ENCODE measurements at regions not wholly inside any gene's neighbourhood (a gene's known extent, or its start where the extent isn't known, plus 50 kb on each side); places are given as distances from the start of the nearest gene placed in this dataset.
A peak's percentile ranks its signal among the peaks of the same experiment; 100 is the strongest.
"Not testable (repeated sequence)": the region's sequence is repeated elsewhere in the genome, so short reads cannot be mapped to it uniquely, and the experiment has no call there.

- no peak for DNase-seq
Observed at GRCh38 chrX:65879977-65880799, 159.7 kb downstream of the VSIG4 start.

- DNase-seq, result no peak
Observed at GRCh38 chrX:65878456-65878855, 161.4 kb downstream of the VSIG4 start.

- DNase-seq, result no peak
Observed at GRCh38 chrX:65877953-65878352, 161.9 kb downstream of the VSIG4 start.

- DNase-seq, result not testable (repeated sequence)
Observed at GRCh38 chrX:65875614-65876013, 164.3 kb downstream of the VSIG4 start.

- no peak for DNase-seq
Observed at GRCh38 chrX:65874765-65875164, 165.1 kb downstream of the VSIG4 start.

- no peak for DNase-seq
Observed at GRCh38 chrX:65874110-65874509, 165.8 kb downstream of the VSIG4 start.

- DNase-seq, result no peak
Observed at GRCh38 chrX:65873385-65873784, 166.5 kb downstream of the VSIG4 start.

- DNase-seq, result no peak
Observed at GRCh38 chrX:65871671-65872311, 168.1 kb downstream of the VSIG4 start.

- not testable (repeated sequence) for DNase-seq
Observed at GRCh38 chrX:65870544-65870943, 169.3 kb downstream of the VSIG4 start.

GRCh38 chrX:65866773-65867172 is 173.1 kb downstream of the VSIG4 start:
- no peak for DNase-seq

GRCh38 chrX:65866146-65866545 is 173.7 kb downstream of the VSIG4 start:
- DNase-seq, result peak; percentile 36

GRCh38 chrX:65862638-65863037 is 177.2 kb downstream of the VSIG4 start:
- DNase-seq, result no peak

- DNase-seq, result no peak
Observed at GRCh38 chrX:65859299-65859698, 180.6 kb downstream of the VSIG4 start.

- not testable (repeated sequence) for DNase-seq
Observed at GRCh38 chrX:65854437-65854836, 185.4 kb downstream of the VSIG4 start.

GRCh38 chrX:65851306-65851705 is 183.9 kb downstream of the MSN start:
- DNase-seq, result not testable (repeated sequence)

GRCh38 chrX:65850821-65851220 is 183.4 kb downstream of the MSN start:
- DNase-seq, result not testable (repeated sequence)

- DNase-seq, result no peak
Observed at GRCh38 chrX:65846974-65847373, 179.5 kb downstream of the MSN start.

GRCh38 chrX:65841263-65841662 is 173.8 kb downstream of the MSN start:
- no peak for DNase-seq

- no peak for DNase-seq
Observed at GRCh38 chrX:65838674-65839073, 171.2 kb downstream of the MSN start.

GRCh38 chrX:65837875-65838549 is 170.6 kb downstream of the MSN start:
- DNase-seq, result no peak

GRCh38 chrX:65831268-65831667 is 163.8 kb downstream of the MSN start:
- DNase-seq, result no peak

- no peak for DNase-seq
Observed at GRCh38 chrX:65828599-65828998, 161.1 kb downstream of the MSN start.

- DNase-seq, result not testable (repeated sequence)
Observed at GRCh38 chrX:65825226-65825625, 157.8 kb downstream of the MSN start.

Data from activated CD4-positive, alpha-beta T cell treated with anti-CD3 and anti-CD28 coated beads, Interleukin-2, amount 50 U/mL, for 16 hours (primary cell).